ENCODE measurements at regions not wholly inside any gene's neighbourhood (a gene's known extent, or its start where the extent isn't known, plus 50 kb on each side); places are given as distances from the start of the nearest gene placed in this dataset.

- Histone ChIP-seq H3K9me3 (ENCODE audit: low read length) (no peaks in the 10 kb centered on the region), H2AFZ (ENCODE audit: low read depth, low read length) (no peak overlapping the region), H3K9me2 (ENCODE audit: insufficient read depth, low read length) (no peaks in the 10 kb centered on the region), H3K4me2 (ENCODE audit: low read length) (no peak overlapping the region), H3K27ac (ENCODE audit: low read length) (no peak overlapping the region), H3K27me3 (ENCODE audit: insufficient read depth, low read depth, low read length) (no peaks in the 10 kb centered on the region), H3F3A (ENCODE audit: insufficient read depth, low read length, poor library complexity, severe bottlenecking) (no peaks in the 10 kb centered on the region), H3K36me3 (ENCODE audit: insufficient read depth, low read length) (no peaks in the 10 kb centered on the region), H3K9ac (ENCODE audit: low read length) (no peak overlapping the region), H3K4me3 (ENCODE audit: low read length) (no peak overlapping the region), H3K79me2 (replicated peaks; ENCODE audit: insufficient read depth, low read length) (no peaks in the 10 kb centered on the region), H4K20me1 (ENCODE audit: insufficient read depth) (no peaks in the 10 kb centered on the region)
- TF ChIP-seq POLR2AphosphoS5 (IDR thresholded peaks at IDR 0.05): no peak
- no peak for TF ChIP-seq EZH2 (IDR thresholded peaks at IDR 0.05; ENCODE audit: borderline replicate concordance, insufficient read depth, low read length, poor library complexity, severe bottlenecking)
- TF ChIP-seq MXI1 (conservative IDR thresholded peaks at IDR 0.05; ENCODE audit: poor library complexity, severe bottlenecking): no peak
- no peak for TF ChIP-seq EP300 (conservative IDR thresholded peaks at IDR 0.05; ENCODE audit: poor library complexity, severe bottlenecking)
- no peak for TF ChIP-seq REST (IDR thresholded peaks at IDR 0.05; ENCODE audit: borderline replicate concordance)
- TF ChIP-seq CTCF (IDR thresholded peaks at IDR 0.05; ENCODE audit: poor library complexity, severe bottlenecking): no peak
- TF ChIP-seq RAD21 (conservative IDR thresholded peaks at IDR 0.05): no peak
- no peak for TF ChIP-seq SMC3 (conservative IDR thresholded peaks at IDR 0.05; ENCODE audit: poor library complexity)
- TF ChIP-seq TAF1 (IDR thresholded peaks at IDR 0.05; ENCODE audit: low read depth): no peak
These were observed 336.6 kb downstream of the IL15 start for GRCh38 chr4:141972950-141973349.

Data from neural cell (in vitro differentiated cells).